DMS114 treated with DMSO at 0.1 percent for 48 hours (cell line): ENCODE measurements at regions not wholly inside any gene's neighbourhood (a gene's known extent, or its start where the extent isn't known, plus 50 kb on each side); places are given as distances from the start of the nearest gene placed in this dataset.
"Not testable (repeated sequence)": the region's sequence is repeated elsewhere in the genome, so short reads cannot be mapped to it uniquely, and the experiment has no call there.

Experiments used
- DNase-seq: peaks from one replicate; lab custom pipeline; 2025; ENCODE audit not compliant: unreplicated experiment; lab: John Stamatoyannopoulos, UW

DNA sequence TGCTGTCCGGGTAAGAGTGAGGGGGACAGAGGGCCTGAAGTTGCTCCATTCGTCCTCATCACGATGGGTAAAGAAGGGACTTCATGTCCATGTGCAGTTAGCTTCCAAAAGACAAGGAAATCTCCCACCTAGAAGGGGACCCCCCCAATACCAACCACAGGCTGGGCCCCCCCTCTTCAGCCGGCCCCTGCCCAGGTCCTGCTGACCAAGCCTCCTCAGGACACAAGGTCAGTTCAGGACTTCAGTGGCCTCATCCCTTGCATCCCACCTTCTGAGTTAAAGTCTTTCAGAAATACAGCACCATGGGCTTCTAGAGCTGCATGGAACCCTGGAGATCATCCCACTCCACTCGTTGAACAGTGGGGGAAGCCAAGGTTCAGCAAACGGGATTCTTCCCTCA, 115.4 kb upstream of the ERG start:
- DNase-seq: no peak

DNA sequence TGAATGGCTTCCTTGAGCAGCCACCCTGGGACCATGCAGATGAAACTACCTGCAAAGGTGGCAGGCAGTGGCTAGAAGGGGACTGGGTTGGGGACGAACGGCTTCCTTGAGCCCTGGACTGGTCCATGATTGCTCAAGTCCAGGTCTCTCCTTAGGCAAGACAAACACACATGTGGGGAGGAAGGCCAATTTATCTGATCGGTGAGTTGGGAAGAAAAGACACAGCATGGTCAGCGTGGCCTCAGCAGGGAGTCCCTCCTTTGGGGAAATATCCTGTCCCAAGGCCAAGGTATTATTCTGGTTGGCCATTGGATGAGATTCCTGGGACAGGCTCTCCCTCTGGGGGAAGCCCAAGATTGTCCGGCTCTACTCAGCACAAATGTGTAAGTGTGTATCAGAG, 116.3 kb upstream of the ERG start:
- DNase-seq: no peak

DNA sequence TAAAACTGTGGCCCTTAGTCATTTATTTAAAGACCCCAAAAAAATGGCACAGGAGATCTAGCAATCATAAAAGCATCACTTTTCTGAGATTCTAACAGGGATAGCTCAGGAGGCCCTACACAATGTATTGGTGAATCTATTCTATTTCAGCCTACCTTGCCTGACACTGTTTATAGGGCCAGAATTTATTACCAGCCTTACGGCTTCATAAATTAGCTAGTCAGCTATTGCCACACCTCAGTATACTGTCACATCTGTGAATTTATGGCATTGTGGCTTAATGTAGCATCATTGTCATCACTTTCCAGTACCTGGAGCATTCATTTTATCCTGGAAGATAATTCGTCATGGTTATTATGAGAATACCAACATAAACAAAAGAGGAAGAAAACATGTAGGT, 121.2 kb upstream of the ERG start:
- DNase-seq: no peak

DNA sequence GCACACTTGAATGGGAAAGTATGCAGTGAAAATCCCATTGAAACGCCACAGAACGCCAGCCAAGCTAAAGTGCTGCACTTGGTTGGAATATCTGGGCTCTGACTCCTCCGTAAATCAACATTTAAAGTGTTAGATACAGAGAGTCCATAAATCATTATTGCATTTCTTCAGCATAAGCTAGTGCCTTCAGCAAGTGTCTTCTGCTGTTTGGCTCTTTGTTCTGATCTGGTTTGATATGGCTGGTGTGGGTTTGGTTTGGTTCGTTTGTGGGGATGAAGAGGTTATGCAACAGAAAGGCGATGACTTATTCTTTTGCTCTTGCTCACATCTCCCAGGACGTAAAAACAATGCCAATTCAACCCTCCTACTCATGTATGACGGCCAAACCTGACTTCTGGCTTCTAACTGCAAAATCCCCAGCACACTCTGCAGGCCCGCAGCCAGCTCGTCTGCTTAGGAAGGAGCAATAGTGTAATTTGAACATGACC, 121.8 kb upstream of the ERG start:
- no peak for DNase-seq

DNA sequence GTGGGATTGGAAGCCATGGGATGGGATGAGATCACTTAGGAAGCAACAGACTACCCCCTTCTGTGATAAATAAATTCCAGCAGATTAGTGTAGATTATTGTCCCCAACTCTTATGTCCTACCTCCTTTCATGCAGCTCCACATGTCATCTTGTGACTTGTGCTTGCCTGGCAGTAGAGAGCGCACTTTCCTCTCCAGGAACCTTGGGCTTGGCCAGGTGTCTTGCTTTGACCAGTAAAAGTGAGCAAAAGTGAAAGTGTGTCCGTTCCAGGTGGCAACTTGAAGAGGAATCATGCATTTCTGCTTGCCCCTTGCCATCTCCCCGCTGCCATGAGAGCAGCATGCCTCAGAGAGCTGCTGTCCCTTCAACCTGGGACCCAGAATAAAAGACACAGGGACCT, 122.9 kb upstream of the ERG start:
- DNase-seq: no peak

DNA sequence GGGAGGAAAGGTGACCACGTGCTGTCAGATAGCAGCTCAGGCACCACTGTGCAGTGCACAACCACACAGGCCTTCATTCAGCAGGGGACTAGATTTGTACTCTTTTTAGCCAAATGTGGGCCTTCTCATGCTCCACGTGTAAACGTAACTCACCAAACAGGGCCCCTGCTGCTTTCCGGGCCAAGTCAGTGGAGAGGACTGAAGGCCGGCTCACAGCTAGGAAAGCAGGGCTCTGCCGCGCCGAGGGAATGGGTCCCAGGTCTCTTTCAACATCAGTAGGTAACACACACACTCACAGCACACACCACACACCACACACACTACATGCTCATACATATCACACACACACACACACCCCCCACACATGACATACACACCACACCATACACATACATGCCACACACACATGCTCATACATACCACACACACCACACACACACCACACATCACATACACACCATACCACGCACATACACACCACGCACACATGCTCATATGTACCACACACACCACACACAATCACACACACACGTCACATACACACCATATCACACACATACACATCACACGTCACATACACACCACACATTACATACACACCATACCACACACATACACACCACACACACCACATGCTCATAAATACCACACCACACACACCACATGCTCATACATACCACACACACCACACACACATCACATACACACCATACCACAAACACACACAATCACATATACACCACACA, 124.0 kb upstream of the ERG start:
- no peak for DNase-seq

DNA sequence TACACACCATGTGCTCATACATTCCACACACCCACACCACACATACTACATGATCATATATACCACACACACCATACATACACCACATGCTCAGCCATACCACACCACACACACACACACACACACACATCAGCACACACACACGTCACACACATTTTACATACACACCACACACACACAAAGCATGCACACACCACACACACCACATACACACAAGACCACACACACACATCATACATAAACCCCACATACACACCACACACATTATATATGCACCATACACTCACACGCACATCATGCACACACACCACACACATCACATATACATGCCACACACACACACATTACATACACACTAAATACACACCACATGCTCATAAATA, 124.5 kb upstream of the ERG start:
- DNase-seq: no peak

DNA sequence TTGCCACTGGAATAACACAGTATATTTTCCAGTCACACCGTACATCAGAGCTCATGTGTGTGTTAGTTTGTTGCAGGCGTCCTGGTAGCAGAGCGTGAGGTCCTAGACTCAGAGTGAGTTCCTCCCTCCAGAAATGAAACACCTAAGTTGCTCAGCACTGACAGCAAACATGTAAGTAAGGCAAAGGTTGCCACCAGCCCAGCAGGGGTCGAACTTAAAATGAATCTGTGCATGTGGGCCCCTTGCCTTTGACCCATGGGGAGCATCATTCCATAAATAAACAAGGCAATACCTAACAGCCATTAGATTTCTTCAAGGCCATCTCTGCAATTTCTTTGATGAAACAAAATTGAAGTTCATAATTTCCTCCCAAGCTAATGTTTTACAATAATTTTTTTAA, 125.3 kb upstream of the ERG start:
- no peak for DNase-seq

DNA sequence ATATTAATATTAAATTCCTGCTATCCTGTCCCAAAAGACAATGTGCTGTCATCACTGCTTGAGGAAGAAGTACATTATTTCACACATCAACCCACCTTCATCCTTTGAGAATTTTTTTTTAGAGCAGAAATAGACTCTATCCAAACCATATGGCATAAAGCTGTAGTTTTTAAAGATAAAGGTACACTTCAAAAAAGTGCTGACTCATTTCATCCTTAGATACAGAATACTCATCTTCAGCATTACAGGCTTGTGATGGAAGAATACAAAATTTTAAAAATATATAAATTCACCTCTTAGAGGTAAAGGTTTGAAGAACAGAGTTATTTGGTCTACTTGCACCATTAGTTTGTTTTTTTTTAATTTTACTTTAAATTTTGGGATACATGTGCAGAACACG, 126.7 kb upstream of the ERG start:
- no peak for DNase-seq

DNA sequence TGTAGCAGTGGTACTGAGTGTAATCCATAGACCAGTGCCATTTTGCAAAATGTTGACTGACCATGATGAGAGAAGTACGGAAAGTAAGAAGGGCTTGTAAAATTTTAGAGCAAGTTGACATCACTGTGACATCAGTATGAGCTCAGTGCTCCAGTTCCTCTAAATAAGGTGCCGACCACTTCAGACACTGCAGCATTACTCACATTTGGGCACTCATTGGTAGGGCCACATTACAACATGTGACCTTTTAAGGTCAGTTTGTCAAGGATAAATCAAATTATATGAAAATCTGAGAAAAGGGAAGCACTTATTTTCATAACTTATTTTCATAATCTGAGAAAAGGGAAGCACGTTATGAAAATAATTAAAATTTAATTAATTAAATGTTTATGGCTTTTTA, 128.0 kb upstream of the ERG start:
- no peak for DNase-seq

DNA sequence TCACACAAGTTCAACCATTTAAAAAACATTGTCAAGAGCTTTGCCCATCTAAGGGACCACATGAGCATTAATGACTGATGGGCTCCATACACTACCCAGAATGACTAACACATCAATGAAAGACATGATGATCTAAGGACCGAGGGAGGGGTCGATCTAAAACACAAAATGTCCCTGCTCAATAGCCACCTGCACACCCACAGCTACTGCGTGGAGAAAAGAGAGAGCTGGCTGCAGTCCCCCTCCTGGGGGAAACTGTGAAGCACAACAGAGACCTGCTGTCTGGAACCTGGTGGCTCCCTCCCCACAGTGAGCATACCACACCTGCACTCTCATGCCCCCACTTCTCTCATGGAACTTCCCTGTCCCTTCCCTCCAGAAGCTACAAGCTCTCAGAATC, 130.1 kb upstream of the ERG start:
- no peak for DNase-seq

DNA sequence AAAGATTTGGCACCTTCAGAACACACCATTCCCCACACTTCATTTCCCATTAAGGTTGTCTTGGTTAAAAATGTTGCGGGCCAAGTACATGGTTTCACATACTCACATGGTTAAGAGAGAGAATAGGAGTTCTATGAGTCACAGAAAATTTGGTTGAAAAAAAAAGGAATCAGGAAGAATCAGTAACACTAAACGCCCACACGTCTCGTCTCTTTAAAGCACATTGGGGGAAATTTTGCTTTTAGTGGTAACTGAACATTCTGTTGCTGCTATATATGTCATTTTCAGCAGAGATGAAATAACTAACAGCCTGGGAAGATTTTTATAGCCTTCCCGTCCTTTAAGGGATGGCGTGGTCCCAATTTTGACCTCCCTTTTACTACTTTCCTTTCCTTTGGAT, 132.9 kb upstream of the ERG start:
- no peak for DNase-seq

DNA sequence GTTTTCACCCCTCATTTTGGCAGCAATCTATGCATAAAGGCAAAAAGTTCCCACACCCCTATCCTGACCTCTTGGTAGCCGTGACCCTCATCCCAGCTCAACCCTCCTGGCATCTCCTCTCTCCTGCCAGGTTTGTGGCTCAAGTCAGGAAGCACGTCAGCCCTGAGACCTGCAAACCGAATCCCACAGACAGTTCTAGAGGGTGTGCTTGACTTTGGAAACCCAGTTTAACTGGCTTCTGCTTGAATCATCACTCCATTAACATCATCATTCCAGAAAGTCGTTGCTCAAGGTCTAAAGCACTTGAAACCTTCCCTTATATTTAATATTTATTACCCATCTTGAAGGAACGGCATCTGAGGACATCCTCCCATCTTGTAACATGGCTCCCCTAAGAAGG, 133.4 kb upstream of the ERG start:
- no peak for DNase-seq

DNA sequence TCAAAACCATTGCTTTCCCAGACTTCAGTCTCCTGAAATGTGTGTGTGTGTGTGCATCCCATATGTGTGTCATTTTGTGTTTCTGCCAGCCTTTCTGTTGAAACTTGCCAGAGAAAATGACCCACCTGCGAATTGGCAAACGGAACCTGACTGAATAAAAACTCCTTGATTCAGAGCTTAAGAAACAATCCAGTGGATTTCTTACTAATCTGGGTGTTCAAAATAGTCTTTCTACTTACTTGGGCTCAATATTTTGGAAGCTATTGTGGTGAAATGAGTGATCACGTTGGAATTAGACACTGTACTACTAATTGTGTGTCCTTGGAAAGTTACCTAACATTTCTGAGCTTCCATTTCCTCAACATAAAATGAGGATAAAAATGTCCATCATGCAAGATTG, 138.9 kb upstream of the ERG start:
- no peak for DNase-seq

DNA sequence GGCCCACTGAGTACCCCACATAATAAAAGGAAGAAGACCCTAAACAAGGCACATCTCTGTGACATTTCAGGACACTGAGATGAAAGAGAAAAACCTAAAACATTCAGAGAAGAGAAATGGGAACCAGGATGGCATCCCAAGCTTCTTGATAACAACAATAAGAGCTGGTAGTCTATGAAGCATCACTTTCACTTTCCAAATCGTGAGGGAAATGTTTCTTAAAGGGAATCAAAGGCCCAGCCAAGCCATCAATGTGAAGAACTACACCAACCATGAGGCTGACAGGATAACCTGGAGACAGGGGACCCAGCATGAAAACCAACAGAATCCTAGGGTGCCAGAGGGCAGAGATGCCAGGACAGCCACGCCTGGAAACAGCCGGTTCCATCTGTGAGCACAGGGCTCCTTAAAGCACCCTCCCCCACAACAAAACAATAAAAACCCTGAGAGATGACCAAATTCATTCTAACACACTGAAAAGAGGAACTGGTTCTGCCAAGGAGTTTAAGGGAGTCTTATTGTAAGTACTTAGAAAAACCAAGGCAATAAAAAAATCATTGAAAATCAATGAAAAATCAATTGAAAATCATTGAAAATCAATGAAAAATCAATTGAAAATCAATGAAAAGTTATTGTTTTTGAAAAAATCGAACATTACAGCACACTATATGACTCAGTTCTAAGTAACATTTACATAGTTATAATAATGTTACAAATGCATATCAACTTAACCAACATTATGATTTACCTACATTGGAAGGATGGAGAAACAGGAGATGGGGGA, 141.5 kb upstream of the ERG start:
- DNase-seq: no peak

DNA sequence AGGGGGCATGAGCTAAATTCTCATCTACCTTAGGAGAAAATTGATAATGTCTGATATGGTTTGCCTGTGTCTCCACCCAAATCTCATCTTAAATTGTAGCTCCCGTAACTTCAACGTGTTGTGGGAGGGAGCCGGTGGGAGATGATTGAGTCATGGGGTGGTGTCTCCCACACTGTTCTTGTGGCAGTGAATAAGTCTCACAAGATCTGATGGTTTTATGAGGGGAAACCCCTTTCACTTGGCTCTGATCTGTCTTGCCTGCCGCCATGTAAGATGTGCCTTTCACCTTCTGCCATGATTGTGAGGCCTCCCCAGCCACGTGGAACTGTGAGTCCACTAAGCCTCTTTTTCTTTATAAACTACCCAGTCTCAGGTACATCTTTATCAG, 142.1 kb upstream of the ERG start:
- not testable (repeated sequence) for DNase-seq

DNA sequence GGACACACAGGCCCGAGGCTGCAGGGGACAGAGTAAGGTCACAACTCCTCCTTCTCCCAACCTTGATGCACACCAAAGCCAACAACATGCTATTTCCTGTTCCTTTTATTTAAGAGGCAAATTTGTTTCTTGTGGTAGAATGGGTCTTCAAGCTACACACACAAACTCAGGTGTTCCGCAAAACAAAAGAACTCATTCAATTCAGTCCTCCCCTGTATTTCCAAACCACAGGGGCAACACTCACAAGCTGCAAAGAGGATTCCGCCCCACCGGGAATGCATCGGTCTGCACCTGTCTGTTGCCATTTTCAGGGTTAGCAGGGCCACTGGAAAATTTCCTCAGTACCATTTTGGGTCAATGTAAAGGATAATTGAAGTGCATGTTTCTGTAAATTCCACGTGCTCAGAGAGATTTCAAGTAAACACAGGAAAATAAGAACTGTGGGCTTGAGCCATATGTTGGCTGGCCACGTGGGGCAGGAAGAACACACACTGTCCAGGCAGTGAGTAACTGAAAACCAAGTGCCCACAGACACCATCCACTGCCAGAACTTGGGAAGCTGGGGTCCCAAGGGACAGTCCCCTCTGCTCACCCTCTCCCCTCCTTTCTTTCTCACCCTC, 145.2 kb upstream of the ERG start:
- no peak for DNase-seq

DNA sequence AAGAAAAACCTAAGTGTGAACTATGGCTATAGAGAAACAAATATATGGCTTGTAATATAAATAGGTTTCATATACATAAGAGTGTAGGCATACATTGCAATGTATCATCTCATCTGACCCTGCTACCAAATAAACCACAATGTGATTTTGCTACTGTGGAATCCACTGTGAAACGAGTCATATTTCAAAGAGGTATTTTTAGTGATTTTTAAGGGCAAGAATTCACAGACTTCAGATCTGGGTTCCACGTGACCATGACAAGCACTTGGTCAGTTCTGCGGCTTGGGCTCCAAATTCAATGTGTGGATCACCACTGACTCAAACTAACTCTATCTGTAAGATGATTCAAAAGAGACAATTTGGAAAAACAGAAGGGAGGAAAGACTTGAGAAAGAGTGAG, 147.0 kb upstream of the ERG start:
- no peak for DNase-seq

DNA sequence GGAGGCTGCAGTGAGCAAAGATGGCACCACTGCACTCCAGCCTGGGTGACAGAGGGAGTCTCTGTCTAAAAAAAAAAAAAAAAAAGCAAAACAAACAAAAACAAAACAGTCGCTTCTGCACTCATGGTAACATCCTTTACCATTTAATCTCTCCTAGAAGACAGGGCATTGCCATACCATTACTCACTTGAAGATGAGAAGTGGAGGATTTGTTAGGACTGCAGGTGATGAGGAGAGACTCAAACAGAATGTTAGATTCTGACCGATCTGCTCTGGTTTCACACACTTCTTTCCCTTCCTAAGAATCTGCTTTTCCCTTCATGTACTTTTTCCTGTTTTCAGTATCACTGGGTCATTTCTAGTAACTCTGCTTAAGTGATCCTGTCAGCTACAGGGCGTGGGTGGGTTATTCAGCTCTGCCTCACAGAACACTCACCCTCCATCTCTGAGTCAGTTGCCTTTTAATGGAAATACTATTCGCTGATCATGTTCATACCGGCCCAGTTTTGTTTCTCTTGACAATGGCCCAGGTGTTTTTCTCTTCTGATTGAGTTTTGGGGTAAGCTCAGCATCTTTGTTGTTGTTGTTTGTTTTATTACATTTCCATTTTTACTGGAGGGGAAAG, 148.0 kb upstream of the ERG start:
- DNase-seq: no peak

DNA sequence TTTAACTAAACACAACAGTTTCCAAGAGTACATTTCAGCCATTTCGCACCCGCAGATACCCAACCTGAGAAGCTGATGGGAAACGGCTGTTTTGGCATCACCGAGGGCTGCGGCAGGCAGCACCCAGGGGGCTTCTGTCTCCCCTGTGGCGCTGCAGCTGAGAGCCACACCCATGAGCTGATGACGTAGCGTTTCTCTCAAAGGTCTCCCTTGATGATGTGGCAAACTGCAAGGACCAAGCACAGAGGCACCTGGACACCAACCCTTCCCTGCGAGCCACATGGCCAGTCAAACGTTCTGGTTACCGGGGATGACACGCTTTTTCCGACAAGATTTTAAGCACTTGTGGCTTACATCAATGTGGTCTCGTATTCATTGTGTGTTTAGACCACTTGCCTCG, 150.8 kb upstream of the ERG start:
- DNase-seq: no peak

DNA sequence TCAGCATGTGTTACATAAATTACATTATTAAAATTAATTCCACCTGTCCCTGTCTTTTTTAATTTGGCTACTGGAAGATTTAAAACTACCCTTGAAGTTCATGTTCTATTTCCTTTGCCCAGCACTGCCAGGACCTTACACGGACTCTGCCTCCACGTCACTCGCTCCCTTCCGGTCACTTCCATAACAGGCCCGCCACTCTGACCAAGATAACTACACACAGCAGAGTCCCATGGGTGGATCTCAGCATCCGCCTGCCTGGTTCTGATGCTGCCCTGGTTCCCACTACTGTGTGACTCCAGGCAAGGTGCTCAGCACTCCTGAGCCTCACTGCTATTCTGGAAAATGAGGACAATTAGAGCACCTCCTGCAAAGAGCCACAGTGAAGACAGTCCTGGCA, 153.3 kb upstream of the ERG start:
- no peak for DNase-seq

DNA sequence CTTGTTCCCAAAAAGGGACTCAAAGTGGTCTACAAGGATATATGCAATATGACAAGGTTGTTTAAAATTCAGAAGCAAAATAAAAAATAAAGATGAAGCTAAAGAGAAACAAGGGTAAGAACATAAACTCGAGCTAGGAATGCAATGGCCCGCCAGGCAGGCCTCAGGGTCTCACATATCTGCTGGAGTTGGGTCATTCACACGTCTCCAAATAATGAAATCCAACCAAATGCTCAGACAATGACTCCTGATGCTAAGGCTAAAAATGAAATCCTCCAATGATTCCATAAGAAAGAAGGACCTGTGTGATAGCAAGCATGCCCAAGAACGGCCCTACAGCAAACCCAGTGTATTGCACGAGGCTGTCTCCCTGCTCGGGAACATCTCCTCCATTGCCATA, 153.3 kb upstream of the ETS2 start:
- no peak for DNase-seq
